CD4-positive, alpha-beta T cell treated with Interleukin-12 subunit alpha and Interleukin-12 subunit beta, for 1 hour (primary cell): ENCODE measurements at regions not wholly inside any gene's neighbourhood (a gene's known extent, or its start where the extent isn't known, plus 50 kb on each side); places are given as distances from the start of the nearest gene placed in this dataset.
"Not testable (repeated sequence)": the region's sequence is repeated elsewhere in the genome, so short reads cannot be mapped to it uniquely, and the experiment has no call there.

Experiments used
- DNase-seq: peaks from one replicate; pipeline ENCODE4 v3.0.0-alpha.2; 2020

- no peak for DNase-seq
These were observed 54.5 kb upstream of the HTR4 start for GRCh38 chr5:148708854-148709253.

- DNase-seq: no peak
These were observed 57.6 kb upstream of the HTR4 start for GRCh38 chr5:148711961-148712360.

- DNase-seq: no peak
These were observed 59.6 kb upstream of the HTR4 start for GRCh38 chr5:148713735-148714508.

- DNase-seq: no peak
These were observed 62.4 kb upstream of the HTR4 start for GRCh38 chr5:148716716-148717115.

- DNase-seq: no peak
These were observed 63.3 kb upstream of the HTR4 start for GRCh38 chr5:148717668-148718067.

- DNase-seq: no peak
These were observed 65.3 kb upstream of the HTR4 start for GRCh38 chr5:148719605-148720004.

- no peak for DNase-seq
These were observed 65.9 kb upstream of the HTR4 start for GRCh38 chr5:148720257-148720656.

- DNase-seq: no peak
These were observed 68.8 kb upstream of the HTR4 start for GRCh38 chr5:148723143-148723542.

GRCh38 chr5:148725675-148726074 is 71.3 kb upstream of the HTR4 start:
- no peak for DNase-seq

- DNase-seq: no peak
These were observed 74.9 kb upstream of the HTR4 start for GRCh38 chr5:148729182-148729581.

GRCh38 chr5:148730270-148730669 is 75.9 kb upstream of the HTR4 start:
- no peak for DNase-seq

GRCh38 chr5:148730942-148731898 is 76.9 kb upstream of the HTR4 start:
- DNase-seq: peak; percentile 76

- DNase-seq: no peak
These were observed 78.4 kb upstream of the HTR4 start for GRCh38 chr5:148732692-148733091.

- peak; percentile 73 for DNase-seq
These were observed 79.5 kb upstream of the HTR4 start for GRCh38 chr5:148733601-148734438.

GRCh38 chr5:148734518-148734917 is 80.2 kb upstream of the HTR4 start:
- DNase-seq: no peak

GRCh38 chr5:148735301-148735835 is 81.0 kb upstream of the HTR4 start:
- DNase-seq: no peak

GRCh38 chr5:148739023-148739422 is 84.7 kb upstream of the HTR4 start:
- no peak for DNase-seq

GRCh38 chr5:148739524-148739923 is 85.2 kb upstream of the HTR4 start:
- no peak for DNase-seq

GRCh38 chr5:148740079-148740858 is 85.9 kb upstream of the HTR4 start:
- DNase-seq: no peak

GRCh38 chr5:148740966-148741742 is 85.3 kb upstream of the ADRB2 start:
- peak; percentile 48 for DNase-seq

- DNase-seq: not testable (repeated sequence)
These were observed 84.6 kb upstream of the ADRB2 start for GRCh38 chr5:148741766-148742165.
